Endothelial cell of umbilical vein (primary cell): ENCODE measurements at regions not wholly inside any gene's neighbourhood (a gene's known extent, or its start where the extent isn't known, plus 50 kb on each side); places are given as distances from the start of the nearest gene placed in this dataset.

ENCODE experiments used
- BruUV-seq: library from RNA; stranded (reverse); fragments of 400-500 nt; replicated peaks from 2 replicates; lab custom pipeline; 2021; lab: Mats Ljungman, UMichigan
- CTCF ChIA-PET: fragments of 300-600, 350-600 bp; sonication (Branson Sonifier 250); formaldehyde crosslinking; loops from one replicate; lab custom pipeline; 2021; ENCODE audit warnings: antibody characterized with exemption, inconsistent platforms; lab: Charles Lee
- POLR2A ChIA-PET: fragments of 300-600, 350-600 bp; sonication (Branson Sonifier 250); formaldehyde crosslinking; loops from one replicate; lab custom pipeline; 2021; ENCODE audit warnings: antibody characterized with exemption, inconsistent platforms; lab: Charles Lee
- DNase-seq: peaks from one replicate; pipeline ENCODE4 v3.0.0-alpha.2; 2011; ENCODE audit warnings: low read depth, low spot score
- FAIRE-seq: peaks from 2 replicates; lab custom pipeline; 2011; peaks lifted over from hg19 to GRCh38; lab: Jason Lieb, UNC
- H2AFZ ChIP-seq: 2 replicates; pipeline ENCODE4 v1.6.0; 2012; ENCODE audit warnings: low read depth, low read length, control low read depth, inconsistent platforms
- H3K27ac ChIP-seq: 2 replicates; pipeline ENCODE4 v1.5.1; 2011; ENCODE audit warnings: low read depth, mild to moderate bottlenecking, control low read depth, low read length, moderate library complexity; ENCODE audit not compliant: insufficient read depth
- H3K27me3 ChIP-seq, 2 experiments: 2 replicates each; pipeline versions ENCODE4 v1.6.0 to v1.6.1; 2011; ENCODE audit warnings: low read length in 2 of 2, mixed read lengths in 1 of 2; ENCODE audit not compliant: control insufficient read depth in 2 of 2, insufficient read depth in 2 of 2
- H3K36me3 ChIP-seq, 2 experiments: 2 replicates in 1 of 2; 3 replicates in 1 of 2; pipeline ENCODE4 v1.5.1; 2011; ENCODE audit warnings: low read length in 2 of 2, mild to moderate bottlenecking in 1 of 2, moderate library complexity in 1 of 2; ENCODE audit not compliant: control insufficient read depth in 2 of 2, insufficient read depth in 2 of 2; ENCODE audit errors: extremely low read depth in 1 of 2
- H3K4me1 ChIP-seq: 3 replicates; pipeline ENCODE4 v1.5.1; 2011; ENCODE audit warnings: mild to moderate bottlenecking, low read length; ENCODE audit not compliant: control insufficient read depth, insufficient read depth; ENCODE audit errors: extremely low read depth
- H3K4me2 ChIP-seq: 2 replicates; pipeline ENCODE4 v1.6.1; 2011; ENCODE audit warnings: low read length, control low read depth, mixed read lengths; ENCODE audit not compliant: insufficient read depth
- H3K4me3 ChIP-seq, 3 experiments: fragments of 200-600 bp in 1 of 3; sonication (generic), shearing (Covaris generic) in 1 of 3; replicated peaks in 1 of 3; 2 replicates each; pipeline ENCODE4 v1.5.1; 2011 to 2016; ENCODE audit warnings: control low read depth in 3 of 3, low read length in 3 of 3, mild to moderate bottlenecking in 2 of 3, inconsistent platforms in 1 of 3, low read depth in 1 of 3, moderate library complexity in 1 of 3; ENCODE audit not compliant: insufficient read depth in 1 of 3
- H3K79me2 ChIP-seq: 2 replicates; pipeline ENCODE4 v1.6.0; 2012; ENCODE audit warnings: low read length, inconsistent platforms; ENCODE audit not compliant: control insufficient read depth, insufficient read depth
- H3K9ac ChIP-seq: replicated peaks from 2 replicates; pipeline ENCODE3; 2011; ENCODE audit warnings: low read length, control low read depth; ENCODE audit not compliant: insufficient read depth; ENCODE audit errors: extremely low read depth
- H3K9me1 ChIP-seq: replicated peaks from 3 replicates; pipeline ENCODE4 v1.6.0; 2011; ENCODE audit warnings: mild to moderate bottlenecking, low read length; ENCODE audit not compliant: control insufficient read depth, insufficient read depth; ENCODE audit errors: extremely low read depth
- H3K9me3 ChIP-seq: replicated peaks from 2 replicates; pipeline ENCODE4 v1.5.1; 2012; ENCODE audit warnings: low read length, inconsistent platforms; ENCODE audit not compliant: control insufficient read depth, insufficient read depth
- H4K20me1 ChIP-seq: replicated peaks from 2 replicates; pipeline ENCODE3; 2011; ENCODE audit warnings: mild to moderate bottlenecking, low read length; ENCODE audit not compliant: control insufficient read depth, insufficient read depth; ENCODE audit errors: extremely low read depth
- EZH2 ChIP-seq: IDR thresholded peaks from 2 replicates; pipeline ENCODE4 v1.6.1; 2012; ENCODE audit warnings: borderline replicate concordance, low read depth, mild to moderate bottlenecking, moderate library complexity, low read length, inconsistent platforms; ENCODE audit not compliant: severe bottlenecking
- FOS ChIP-seq: IDR thresholded peaks from 2 replicates; pipeline ENCODE4 v1.6.1; 2011; ENCODE audit warnings: mild to moderate bottlenecking, low read length, moderate library complexity, borderline replicate concordance; ENCODE audit not compliant: insufficient read depth
- GATA2 ChIP-seq: IDR thresholded peaks from 2 replicates; pipeline ENCODE4 v1.7.0; 2011; ENCODE audit warnings: low read depth, mild to moderate bottlenecking, moderate library complexity, mixed read lengths, low read length; ENCODE audit not compliant: insufficient read length, insufficient read depth
- JUN ChIP-seq: IDR thresholded peaks from 2 replicates; pipeline ENCODE4 v1.6.1; 2011; ENCODE audit warnings: borderline replicate concordance, low read depth; ENCODE audit not compliant: insufficient read length, insufficient read depth
- MYC ChIP-seq: IDR thresholded peaks from one replicate; pipeline ENCODE4 v1.6.1; 2011; ENCODE audit warnings: mild to moderate bottlenecking, low read depth, low read length
- POLR2A ChIP-seq: IDR thresholded peaks from 2 replicates; pipeline ENCODE4 v1.6.1; 2012; ENCODE audit warnings: low read depth, mild to moderate bottlenecking, control low read depth, low read length
- POLR2AphosphoS5 ChIP-seq: IDR thresholded peaks from 2 replicates; pipeline ENCODE4 v1.6.1; 2012; ENCODE audit warnings: low read depth, mild to moderate bottlenecking, control low read depth, low read length, moderate library complexity; ENCODE audit not compliant: insufficient read depth
- dilution Hi-C: fragments of 300-500 bp; cut with MboI; formaldehyde crosslinking; loops from one replicate; pipeline ENCODE4 v1.15.0; 2019; ENCODE audit warnings: low sequenced_read_pairs; ENCODE audit not compliant: extremely low pct_ligation_motif_present
- intact Hi-C: fragments of 100-400 bp; cut with micrococcal nuclease; formaldehyde crosslinking; loops from one replicate; pipeline ENCODE4 v1.10.0; 2022
- TF ChIP-seq, protein P1 (sequence below), 2 donors: IDR thresholded peaks; 1 replicate in 1 of 2; 2 replicates in 1 of 2; pipeline ENCODE4 v1.5.1; 2011; ENCODE audit warnings: low read length in 2 of 2, mild to moderate bottlenecking in 2 of 2, moderate library complexity in 2 of 2, control low read depth in 1 of 2, inconsistent platforms in 1 of 2, low read depth in 1 of 2; ENCODE audit not compliant: insufficient read depth in 1 of 2; ENCODE audit errors: extremely low read depth in 1 of 2
- TF ChIP-seq, protein P2 (sequence below): IDR thresholded peaks from 2 replicates; pipeline ENCODE4 v1.6.1; 2011; ENCODE audit not compliant: insufficient read depth, insufficient read length

GRCh38 chr10:91343010-91343409, 67.1 kb upstream of the HECTD2 start:
- Histone ChIP-seq H4K20me1 (no peaks in the 10 kb centered on the region), H3K9me1 (no peaks in the 10 kb centered on the region), H3K4me1 (peaks cover 36% of the 10 kb centered on the region), H2AFZ (no peak overlapping the region), H3K27ac (no peak overlapping the region), H3K9ac (no peak overlapping the region), H3K27me3 (no peaks in the 10 kb centered on the region), H3K36me3 (no peaks in the 10 kb centered on the region), H3K79me2 (no peaks in the 10 kb centered on the region), H3K4me3 (no peak overlapping the region), H3K4me2 (no peak overlapping the region), H3K9me3 (no peaks in the 10 kb centered on the region)
- dilution Hi-C loops, result no loop called here
- DNase-seq (no peak), FAIRE-seq (no peak)
- TF ChIP-seq POLR2A (no peak), POLR2AphosphoS5 (no peak), JUN (no peak), GATA2 (no peak), EZH2 (no peak), FOS (no peak), MYC (no peak)
- TF ChIP-seq, protein P1, sequence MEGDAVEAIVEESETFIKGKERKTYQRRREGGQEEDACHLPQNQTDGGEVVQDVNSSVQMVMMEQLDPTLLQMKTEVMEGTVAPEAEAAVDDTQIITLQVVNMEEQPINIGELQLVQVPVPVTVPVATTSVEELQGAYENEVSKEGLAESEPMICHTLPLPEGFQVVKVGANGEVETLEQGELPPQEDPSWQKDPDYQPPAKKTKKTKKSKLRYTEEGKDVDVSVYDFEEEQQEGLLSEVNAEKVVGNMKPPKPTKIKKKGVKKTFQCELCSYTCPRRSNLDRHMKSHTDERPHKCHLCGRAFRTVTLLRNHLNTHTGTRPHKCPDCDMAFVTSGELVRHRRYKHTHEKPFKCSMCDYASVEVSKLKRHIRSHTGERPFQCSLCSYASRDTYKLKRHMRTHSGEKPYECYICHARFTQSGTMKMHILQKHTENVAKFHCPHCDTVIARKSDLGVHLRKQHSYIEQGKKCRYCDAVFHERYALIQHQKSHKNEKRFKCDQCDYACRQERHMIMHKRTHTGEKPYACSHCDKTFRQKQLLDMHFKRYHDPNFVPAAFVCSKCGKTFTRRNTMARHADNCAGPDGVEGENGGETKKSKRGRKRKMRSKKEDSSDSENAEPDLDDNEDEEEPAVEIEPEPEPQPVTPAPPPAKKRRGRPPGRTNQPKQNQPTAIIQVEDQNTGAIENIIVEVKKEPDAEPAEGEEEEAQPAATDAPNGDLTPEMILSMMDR (IDR thresholded peaks at IDR 0.05; ENCODE audit: extremely low read depth in 1 of 2, insufficient read depth in 1 of 2, low read depth in 1 of 2, low read length in 2 of 2), result no peak
- TF ChIP-seq, protein P2, sequence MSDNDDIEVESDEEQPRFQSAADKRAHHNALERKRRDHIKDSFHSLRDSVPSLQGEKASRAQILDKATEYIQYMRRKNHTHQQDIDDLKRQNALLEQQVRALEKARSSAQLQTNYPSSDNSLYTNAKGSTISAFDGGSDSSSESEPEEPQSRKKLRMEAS, result no peak
- POLR2A ChIA-PET, result no interaction called here
- BruUV-seq, result no TSS peak
- intact Hi-C loops, result no loop called here
- CTCF ChIA-PET, result no interaction called here
